NCI-H82 treated with DMSO at 0.1 percent for 48 hours (cell line): ENCODE measurements at regions not wholly inside any gene's neighbourhood (a gene's known extent, or its start where the extent isn't known, plus 50 kb on each side); places are given as distances from the start of the nearest gene placed in this dataset.

ENCODE experiments used
- DNase-seq: peaks from one replicate; lab custom pipeline; 2025; ENCODE audit not compliant: unreplicated experiment; lab: John Stamatoyannopoulos, UW

DNA sequence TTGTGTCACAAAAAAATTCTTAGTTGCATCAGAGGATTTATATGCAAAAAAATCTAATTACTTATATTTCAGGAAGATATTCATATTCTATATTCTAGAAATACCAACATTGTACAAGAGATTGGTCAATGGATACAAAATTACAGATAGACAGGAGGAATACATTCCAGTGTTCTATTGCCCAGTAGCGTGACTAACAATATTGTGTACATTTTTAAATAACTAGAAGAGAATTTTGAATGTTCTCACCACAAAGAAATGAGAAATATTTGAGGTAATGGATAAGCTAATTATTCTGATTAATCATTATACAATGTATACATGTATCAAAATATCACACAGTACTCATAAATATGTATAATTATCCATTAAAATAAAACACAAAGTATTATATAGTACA, 253.3 kb downstream of the IPMK start:
- no peak for DNase-seq

- DNase-seq = no peak
These were observed 254.3 kb downstream of the IPMK start for GRCh38 chr10:58013406-58013805.

DNA sequence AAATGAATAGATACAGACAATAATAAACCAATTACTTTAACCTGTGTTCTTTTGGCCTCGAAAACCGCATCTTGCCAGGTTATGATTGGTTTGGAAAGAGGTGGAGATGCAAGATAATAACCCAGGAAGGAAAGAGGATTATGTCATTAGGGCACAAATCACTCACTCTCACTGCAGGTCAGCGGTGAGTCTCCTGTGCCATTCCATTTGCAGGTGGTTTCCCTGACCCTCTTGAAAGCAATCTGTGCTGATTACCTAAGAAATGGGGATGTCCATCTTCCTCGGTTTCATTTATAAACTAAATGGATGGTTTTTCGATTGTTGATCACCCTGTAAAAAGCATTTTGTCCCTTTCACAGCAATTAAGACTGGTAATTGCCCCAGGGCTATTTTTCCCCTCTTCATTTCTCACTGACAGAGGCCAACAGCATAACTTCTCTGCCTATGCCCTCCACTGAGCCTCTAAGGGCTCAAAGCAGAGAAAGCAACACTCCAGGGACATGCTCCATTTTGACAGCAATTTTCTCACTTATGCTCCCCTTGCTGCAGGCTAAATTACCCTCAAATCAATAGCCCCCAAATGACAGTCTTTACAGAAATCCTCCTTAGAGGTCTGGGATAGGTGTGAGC, 257.5 kb downstream of the IPMK start:
- DNase-seq = no peak

- DNase-seq = no peak
These were observed 263.7 kb downstream of the IPMK start for GRCh38 chr10:58003945-58004344.

DNA sequence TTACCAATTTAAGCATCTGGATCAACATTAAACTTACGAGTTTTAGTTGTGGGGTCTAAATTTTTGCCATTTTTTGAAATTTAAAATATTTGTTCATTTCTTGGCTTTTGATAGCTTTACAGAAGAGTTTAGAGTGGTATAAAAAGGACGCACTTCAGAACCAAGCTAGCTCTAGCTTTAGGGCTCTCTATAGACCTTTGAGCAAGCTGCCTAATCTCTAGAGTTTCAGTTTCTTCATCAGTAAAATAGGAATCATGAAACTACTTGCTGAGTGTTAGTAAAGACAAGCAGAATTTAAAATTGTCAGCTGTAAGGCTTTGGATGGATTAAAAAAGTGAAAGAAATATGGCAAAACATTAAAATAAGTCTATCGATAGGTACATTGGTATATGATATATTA, 266.5 kb downstream of the IPMK start:
- DNase-seq = no peak

GRCh38 chr10:57996536-57996935, 271.2 kb downstream of the IPMK start:
- no peak for DNase-seq

DNA sequence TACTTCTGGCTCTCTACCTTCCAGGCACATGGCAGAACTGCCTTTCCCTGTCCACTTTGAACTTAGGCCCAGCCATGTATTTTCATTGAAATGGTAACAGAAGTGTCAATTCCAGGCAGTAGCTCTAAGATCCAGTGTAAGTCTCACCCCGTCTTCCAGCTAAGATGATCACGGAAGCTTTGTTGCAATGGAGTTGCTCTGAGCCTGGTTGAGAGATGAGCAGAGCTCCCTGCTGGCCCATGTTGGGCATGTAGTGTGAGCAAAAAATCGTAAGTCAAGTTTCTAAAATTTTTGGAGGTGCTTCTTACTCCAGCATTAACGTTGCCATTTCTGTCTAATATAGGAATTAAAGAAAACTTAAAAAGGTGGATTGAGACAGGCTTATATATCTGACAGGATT, 274.4 kb downstream of the IPMK start:
- no peak for DNase-seq

GRCh38 chr10:57992321-57993077, 275.2 kb downstream of the IPMK start:
- no peak for DNase-seq

GRCh38 chr10:57988964-57989363, 278.7 kb downstream of the IPMK start:
- DNase-seq = no peak

DNA sequence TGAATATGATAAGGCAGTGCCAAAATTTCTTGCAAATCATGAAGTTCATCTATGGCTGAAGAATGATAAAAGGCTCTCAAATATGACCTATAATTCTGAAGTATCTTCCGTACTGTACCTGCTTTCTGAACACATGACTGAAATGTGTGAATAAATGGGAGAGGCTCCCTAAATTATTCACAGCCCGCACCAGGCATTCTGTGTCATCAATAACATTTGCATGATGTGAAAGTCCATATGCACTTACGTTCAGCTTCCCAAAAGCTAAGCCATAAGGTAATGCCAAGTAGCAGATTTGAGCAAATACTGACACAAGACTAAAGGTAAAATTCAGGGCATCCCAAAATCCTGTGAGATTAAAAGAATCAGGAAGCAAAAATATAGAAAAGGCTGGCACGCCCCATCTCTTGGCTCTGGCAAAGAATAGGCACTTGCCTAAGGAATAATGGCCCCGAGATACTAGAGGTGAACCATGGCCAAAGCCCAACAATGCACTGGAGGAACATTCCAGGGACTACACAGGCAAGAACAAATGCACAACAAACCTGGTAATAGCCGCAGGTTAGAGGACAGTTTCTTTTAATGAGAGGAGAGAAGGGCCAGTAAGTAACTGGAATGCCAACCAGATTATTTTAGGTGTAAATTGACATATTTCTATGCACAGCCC, 280.5 kb downstream of the IPMK start:
- DNase-seq = no peak

DNA sequence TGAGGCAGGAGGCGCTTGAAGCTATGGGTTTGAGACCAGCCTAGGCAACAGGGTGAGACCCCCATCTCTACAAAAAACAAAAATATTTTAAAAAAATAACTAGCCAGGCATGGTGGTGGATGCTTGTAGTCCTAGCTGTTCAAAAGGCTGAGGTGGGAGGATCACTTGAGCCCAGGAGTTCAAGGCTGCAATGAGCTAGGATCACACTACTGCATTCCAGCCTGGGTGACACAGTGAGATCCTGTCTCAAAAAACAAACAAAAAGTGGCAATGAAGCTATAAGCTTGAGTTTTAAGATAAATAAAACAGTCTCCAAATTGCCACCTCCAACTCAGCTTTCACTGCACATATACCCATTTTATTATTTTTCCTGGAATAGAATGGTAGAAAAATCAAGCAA, 281.3 kb downstream of the IPMK start:
- DNase-seq = no peak

- DNase-seq = no peak
These were observed 284.4 kb downstream of the IPMK start for GRCh38 chr10:57983281-57983791.

- DNase-seq = no peak
These were observed 285.6 kb downstream of the IPMK start for GRCh38 chr10:57982091-57982490.

DNA sequence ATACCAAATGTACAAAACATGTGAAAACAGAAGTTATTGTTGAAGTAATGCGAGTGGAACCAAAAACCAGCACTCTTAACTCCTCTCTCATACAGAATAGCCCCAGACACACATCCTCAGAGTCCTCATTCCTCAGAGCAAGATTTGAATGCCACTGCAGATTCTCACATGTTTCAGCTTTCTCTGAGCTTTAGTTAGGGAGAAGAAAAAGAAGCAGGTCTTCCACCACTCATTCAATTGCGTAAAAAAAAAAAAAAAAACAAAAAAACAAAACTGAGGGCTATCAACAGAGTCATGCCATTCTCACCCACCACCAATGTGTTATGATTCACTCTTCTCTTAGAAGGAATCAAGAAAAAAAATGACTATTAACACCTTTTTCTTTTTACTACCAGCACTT, 287.7 kb downstream of the IPMK start:
- no peak for DNase-seq

DNA sequence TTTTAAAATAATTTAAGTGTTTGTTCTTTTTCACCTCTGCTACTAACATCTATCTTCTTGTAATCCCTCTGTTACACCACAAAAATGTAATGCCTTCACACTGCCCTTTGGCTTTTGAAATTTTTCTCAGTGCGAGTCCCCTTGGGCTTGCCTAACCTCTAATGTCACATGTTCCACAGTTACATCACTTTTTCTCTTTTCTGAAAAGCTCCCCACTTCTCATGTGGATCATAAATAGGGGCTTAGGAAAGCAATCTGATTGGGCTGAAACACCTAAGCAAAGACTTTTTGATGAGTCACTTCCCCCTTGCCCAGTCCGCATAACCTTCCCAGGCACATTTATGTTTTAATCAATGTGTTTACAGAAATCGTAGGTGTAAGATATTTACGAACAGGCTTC, 288.2 kb downstream of the IPMK start:
- DNase-seq = no peak

GRCh38 chr10:57977262-57977661, 290.4 kb downstream of the IPMK start:
- no peak for DNase-seq

DNA sequence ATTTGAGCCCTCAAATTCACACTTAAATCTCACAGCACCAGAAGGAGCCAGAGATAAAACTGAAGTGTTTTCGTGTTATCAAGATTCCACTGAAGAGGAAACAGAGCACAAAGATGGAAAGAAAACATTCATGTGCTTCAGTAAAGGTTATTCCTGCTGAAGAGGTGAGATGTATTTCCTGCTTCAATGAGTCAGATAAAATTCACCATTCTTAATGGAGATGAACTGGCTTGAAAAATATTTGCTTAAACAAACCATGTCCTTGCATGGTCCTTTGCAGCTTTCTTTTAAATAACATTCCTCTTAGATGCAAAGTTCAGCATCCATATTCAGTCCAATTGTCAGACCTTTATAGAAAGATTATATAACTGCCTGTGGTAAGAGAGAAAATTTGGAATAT, 294.2 kb downstream of the IPMK start:
- DNase-seq = no peak

DNA sequence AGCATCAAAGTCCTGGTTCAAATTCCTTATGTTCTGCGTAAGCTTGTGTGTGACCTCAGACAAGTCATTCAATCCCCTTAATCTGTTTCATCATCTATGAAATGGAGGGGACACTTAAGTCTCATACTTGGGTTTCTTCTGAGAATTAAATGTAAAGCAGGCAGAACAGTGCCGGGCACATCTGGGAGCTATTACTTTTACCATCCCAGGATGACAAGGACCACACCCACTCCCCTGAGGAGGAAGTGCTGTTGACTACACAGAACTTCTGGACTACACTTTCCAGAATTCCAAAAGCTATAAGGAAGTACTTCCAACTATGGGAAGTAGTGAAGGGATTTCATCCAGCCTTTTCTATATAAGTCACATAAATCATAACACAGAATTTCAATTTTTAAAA, 294.9 kb downstream of the IPMK start:
- DNase-seq = no peak

DNA sequence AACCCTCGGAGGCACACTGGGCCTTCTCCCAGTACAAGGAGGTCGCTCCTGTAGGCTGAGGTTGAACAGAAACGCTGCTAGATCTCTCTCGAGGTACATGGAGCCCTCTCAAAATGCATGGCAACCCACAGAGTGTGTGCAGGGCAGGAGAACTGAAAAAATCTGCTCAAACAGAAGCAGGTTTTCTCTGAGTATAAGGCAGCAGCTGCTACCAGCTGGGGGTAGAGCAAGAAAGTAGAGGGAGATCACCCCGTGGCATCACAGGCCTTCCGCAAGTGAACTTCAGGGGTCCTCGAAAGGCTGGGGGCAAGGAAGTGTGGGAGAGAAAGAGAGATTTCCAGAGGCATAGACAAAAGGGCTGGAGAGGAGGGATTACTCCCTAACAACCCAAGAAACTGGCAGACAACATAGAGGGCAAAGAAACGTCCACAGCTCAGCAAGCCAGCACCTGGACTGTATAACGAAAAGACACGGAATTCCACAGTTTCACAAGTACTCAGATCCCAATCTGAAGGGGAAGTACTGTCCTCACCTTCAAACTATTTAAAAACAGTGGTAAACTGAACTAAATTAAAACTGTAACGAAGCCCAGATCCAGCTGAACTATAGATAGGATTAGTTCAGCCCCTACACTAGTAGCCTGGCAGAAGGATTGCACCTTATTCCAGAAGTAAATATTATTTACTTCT, 299.2 kb downstream of the IPMK start:
- DNase-seq = no peak

DNA sequence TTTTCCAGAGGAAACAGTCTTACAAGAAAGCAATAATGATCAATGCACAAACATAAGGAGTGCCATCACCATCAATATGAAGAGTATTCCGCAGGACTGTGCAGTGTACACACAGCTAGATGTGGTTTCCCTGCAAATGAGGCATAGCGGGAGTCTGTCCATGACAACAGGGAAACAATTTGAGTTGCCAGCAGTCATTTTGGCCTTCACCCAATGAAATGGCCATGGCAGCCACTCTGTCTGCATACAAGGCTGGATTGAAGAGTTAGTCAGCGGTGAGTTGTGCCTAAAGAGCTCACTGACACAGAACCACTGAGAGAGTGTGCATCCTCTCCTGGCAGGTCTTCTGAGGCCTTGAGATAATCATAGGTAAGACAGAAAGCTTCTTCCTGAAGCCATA, 303.3 kb downstream of the IPMK start:
- DNase-seq = no peak

- no peak for DNase-seq
These were observed 304.1 kb downstream of the IPMK start for GRCh38 chr10:57963546-57963945.

DNA sequence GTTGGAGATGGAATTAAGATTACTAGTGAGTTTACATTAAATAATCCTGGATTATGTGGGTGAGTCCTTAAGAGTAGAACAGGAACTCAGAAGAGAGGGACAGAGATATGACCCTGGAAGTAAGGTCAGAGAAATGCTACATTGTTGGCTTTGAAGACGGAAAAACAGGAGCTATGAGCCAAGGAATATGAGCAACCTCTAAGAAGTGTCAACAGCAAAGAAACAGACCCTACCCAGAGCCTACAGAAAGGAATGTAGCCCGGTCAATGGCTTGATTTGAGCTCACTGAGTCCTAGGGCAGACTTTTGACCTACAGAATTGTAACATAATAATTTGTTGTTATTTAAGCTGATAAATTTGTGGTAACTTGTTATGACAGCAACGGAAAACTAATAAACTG, 304.9 kb downstream of the IPMK start:
- DNase-seq = peak; percentile 10
